SH-SY5Y (cell line): ENCODE measurements at regions not wholly inside any gene's neighbourhood (a gene's known extent, or its start where the extent isn't known, plus 50 kb on each side); places are given as distances from the start of the nearest gene placed in this dataset.

ENCODE experiments used
- GATA2 ChIP-seq: IDR thresholded peaks from 2 replicates; pipeline ENCODE4 v1.6.1; 2011; ENCODE audit warnings: mild to moderate bottlenecking, low read depth, low read length
- GATA3 ChIP-seq: IDR thresholded peaks from 2 replicates; pipeline ENCODE4 v1.6.1; 2011; ENCODE audit warnings: low read depth, mild to moderate bottlenecking, low read length, moderate library complexity

- TF ChIP-seq GATA2 (no peak), GATA3 (no peak)
Observed at GRCh38 chr2:52222128-52222527, 1190.2 kb upstream of the NRXN1 start.
